ENCODE measurements at regions not wholly inside any gene's neighbourhood (a gene's known extent, or its start where the extent isn't known, plus 50 kb on each side); places are given as distances from the start of the nearest gene placed in this dataset.
"Not testable (repeated sequence)": the region's sequence is repeated elsewhere in the genome, so short reads cannot be mapped to it uniquely, and the experiment has no call there.

DNA sequence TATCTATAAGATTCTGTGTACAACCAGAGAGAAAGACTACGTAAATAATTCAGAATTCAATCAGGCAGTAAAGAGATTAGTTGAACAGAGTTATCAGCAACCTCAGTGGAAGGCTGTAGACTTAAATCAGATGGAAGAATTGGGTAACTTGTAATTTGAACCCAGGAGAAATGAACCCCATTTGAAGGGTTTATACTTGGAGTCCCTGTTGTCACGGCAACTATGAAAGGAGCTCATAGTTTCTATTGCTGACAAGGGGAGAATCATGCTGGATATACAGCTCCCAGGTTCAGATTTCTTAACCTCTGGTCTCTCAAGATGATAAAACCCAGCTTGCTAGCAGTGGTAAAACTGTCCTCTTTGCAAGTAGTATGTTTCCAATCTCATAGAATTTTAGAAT is 54.4 kb upstream of the BMP4 start:
- DNase-seq (ENCODE audit: low spot score): no peak

- no peak for DNase-seq (ENCODE audit: low spot score)
These were observed 66.4 kb upstream of the BMP4 start for GRCh38 chr14:54023027-54023426.

DNA sequence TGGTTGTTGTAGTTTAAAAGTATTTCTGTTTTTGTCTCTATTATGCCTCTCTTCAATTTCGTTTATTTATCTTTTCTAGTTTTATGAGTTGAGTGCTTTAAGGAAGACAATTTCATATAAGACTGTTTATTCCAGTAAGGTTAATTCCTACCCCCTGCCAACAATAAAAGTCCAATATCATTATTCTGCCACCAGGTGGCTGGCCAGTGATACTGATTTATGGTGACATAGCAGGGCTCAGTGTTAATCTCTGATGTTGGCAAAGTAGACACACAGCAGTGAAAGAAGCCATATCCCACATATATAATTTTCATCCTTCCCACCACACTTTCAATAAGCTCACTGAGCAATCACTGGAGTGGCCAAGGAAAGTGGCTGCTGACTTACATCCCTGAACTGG is 69.0 kb upstream of the BMP4 start:
- DNase-seq (ENCODE audit: low spot score): no peak

DNA sequence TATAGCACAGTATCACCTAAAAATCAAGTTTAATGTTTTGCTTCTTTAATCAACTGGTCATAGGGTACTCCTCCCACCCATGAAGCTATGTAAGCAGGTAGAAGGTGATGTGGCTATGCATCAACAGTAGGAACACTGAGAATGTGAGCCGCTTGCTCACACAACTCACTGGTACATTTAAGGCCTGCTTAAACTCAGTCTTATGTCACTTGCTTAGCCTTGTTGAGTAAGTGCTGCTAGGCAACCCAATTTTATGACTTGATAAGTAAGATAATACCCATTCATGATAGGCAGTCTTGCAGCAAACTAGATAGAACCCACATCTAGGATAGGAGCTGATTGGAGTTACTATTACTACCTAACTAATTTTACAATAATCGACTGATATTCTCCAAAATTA is 70.0 kb upstream of the BMP4 start:
- no peak for DNase-seq (ENCODE audit: low spot score)

DNA sequence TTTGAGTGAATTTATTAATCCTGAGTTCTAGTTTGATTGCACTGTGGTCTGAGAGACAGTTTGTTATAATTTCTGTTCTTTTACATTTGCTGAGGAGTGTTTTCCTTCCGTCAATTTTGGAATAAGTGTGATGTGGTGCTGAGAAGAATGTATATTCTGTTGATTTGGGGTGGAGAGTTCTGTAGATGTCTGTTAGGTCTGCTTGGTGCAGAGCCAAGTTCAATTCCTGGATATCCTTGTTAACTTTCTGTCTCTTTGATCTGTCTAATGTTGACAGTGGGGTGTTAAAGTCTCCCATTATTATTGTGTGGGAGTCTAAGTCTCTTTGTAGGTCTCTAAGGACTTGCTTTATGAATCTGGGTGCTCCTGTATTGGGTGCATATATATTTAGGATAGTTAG is 74.4 kb upstream of the BMP4 start:
- not testable (repeated sequence) for DNase-seq (ENCODE audit: low spot score)

GRCh38 chr14:54033285-54033684 is 76.7 kb upstream of the BMP4 start:
- DNase-seq (ENCODE audit: low spot score): not testable (repeated sequence)

GRCh38 chr14:54038724-54039123 is 82.1 kb upstream of the BMP4 start:
- DNase-seq (ENCODE audit: low spot score): no peak

GRCh38 chr14:54039311-54039710 is 82.7 kb upstream of the BMP4 start:
- no peak for DNase-seq (ENCODE audit: low spot score)

- DNase-seq (ENCODE audit: low spot score): no peak
These were observed 84.2 kb upstream of the BMP4 start for GRCh38 chr14:54040846-54041245.

GRCh38 chr14:54046250-54046649 is 89.6 kb upstream of the BMP4 start:
- DNase-seq (ENCODE audit: low spot score): no peak

- DNase-seq (ENCODE audit: low spot score): no peak
These were observed 91.2 kb upstream of the BMP4 start for GRCh38 chr14:54047645-54048308.

GRCh38 chr14:54048311-54048710 is 91.7 kb upstream of the BMP4 start:
- no peak for DNase-seq (ENCODE audit: low spot score)

GRCh38 chr14:54048736-54049135 is 92.1 kb upstream of the BMP4 start:
- DNase-seq (ENCODE audit: low spot score): no peak

- no peak for DNase-seq (ENCODE audit: low spot score)
These were observed 94.1 kb upstream of the BMP4 start for GRCh38 chr14:54050759-54051158.

GRCh38 chr14:54052696-54053385 is 96.2 kb upstream of the BMP4 start:
- DNase-seq (ENCODE audit: low spot score): no peak

GRCh38 chr14:54053386-54053745 is 96.7 kb upstream of the BMP4 start:
- DNase-seq (ENCODE audit: low spot score): no peak

- DNase-seq (ENCODE audit: low spot score): no peak
These were observed 101.9 kb upstream of the BMP4 start for GRCh38 chr14:54058505-54058904.

DNA sequence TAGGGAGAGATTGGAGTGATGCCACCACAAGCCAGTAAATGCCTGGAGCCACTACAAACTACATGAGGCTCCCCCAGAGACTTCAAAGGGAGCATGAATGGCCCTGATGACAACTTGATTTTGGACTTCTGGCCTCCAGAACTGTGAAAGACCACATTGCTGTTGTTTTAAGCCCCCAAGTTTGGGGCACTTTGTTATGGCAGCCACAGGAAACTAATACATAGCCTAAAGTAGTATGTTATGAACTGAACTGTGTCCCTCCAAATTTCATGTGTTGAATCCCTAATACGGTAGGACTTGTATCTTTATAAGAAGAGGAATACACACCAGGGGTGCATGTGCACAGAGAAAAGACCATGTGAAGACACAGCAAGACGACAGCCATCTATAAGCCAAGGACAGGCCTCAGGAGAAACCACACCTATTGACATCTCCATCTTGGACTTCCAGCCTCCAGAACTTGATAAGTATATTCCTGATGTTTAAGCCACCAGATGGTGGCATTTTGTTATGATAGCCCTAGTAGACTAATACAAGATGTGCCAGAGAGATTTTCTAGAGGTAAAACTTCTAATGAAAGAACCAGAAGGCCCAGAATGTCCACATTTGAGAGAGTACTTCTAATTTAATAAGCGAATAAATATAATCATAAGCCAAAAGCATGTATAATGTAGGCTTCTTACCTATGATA is 127.1 kb upstream of the BMP4 start:
- DNase-seq (ENCODE audit: low spot score): no peak

GRCh38 chr14:54085232-54085761 is 128.7 kb upstream of the BMP4 start:
- no peak for DNase-seq (ENCODE audit: low spot score)

- no peak for DNase-seq (ENCODE audit: low spot score)
These were observed 129.2 kb upstream of the BMP4 start for GRCh38 chr14:54085841-54086240.

GRCh38 chr14:54086767-54087166 is 130.1 kb upstream of the BMP4 start:
- DNase-seq (ENCODE audit: low spot score): no peak

DNA sequence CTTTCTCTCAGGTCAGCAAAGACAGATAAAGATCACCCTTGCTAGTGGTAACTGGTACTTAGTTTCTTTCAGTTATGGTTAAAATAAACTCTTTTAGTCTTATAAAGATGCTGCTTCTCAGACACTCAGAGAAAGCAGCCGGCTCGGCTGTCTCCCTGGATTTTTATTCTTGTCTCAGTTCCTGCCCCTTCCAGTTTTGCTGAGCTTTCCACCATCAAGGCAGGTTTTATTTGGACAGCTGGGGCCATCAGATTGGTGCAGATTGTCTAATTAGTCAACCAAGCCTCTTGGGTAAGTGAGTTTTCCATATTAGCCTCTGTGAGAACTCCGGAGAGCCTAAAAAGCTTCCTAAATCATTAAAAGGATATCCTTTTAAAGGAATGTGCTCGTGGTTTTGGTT is 130.8 kb upstream of the BMP4 start:
- no peak for DNase-seq (ENCODE audit: low spot score)

- DNase-seq (ENCODE audit: low spot score): no peak
These were observed 131.6 kb upstream of the BMP4 start for GRCh38 chr14:54088271-54088670.

Measured in hematopoietic multipotent progenitor cell treated with erythropoietin and hydrocortisone succinate and interleukin-3 and kit ligand, for 15 days (in vitro differentiated cells).